HepG2 (cell line): ENCODE measurements at regions not wholly inside any gene's neighbourhood (a gene's known extent, or its start where the extent isn't known, plus 50 kb on each side); places are given as distances from the start of the nearest gene placed in this dataset.

ENCODE experiments used
- ATAC-seq: fragments of 200-7000 bp; cut with Tn5 transposase; 3 replicates; pipeline ENCODE4 v1.9.1; 2020; ENCODE audit warnings: mild to moderate bottlenecking, moderate library complexity
- BruUV-seq: library from RNA; stranded (reverse); fragments of 400-500 nt; replicated peaks from 2 replicates; lab custom pipeline; 2021; lab: Mats Ljungman, UMichigan
- CTCF ChIA-PET: fragments of 300-600 bp; formaldehyde crosslinking; extraction: SDS; loops from one replicate; lab custom pipeline; 2021; ENCODE audit warnings: low total read pairs, inconsistent platforms, low intra/inter-chr PET ratio; lab: Yijun Ruan, JAX
- POLR2A ChIA-PET: fragments of 350-600 bp; sonication (Branson Sonifier 250); formaldehyde crosslinking; loops from one replicate; lab custom pipeline; 2020; ENCODE audit warnings: antibody characterized with exemption, inconsistent platforms; lab: Yijun Ruan, JAX
- DNase-seq: peaks from one replicate; pipeline ENCODE4 v3.0.0-alpha.2; 2015; ENCODE audit warnings: low spot score
- FAIRE-seq: peaks from 3 replicates; lab custom pipeline; 2011; peaks lifted over from hg19 to GRCh38; lab: Jason Lieb, UNC
- H2AFZ ChIP-seq: one replicate; pipeline ENCODE4 v1.6.1; 2011; ENCODE audit warnings: low read length, inconsistent platforms
- H3K27ac ChIP-seq: fragments of 300-600 bp; 3 replicates; pipeline ENCODE4 v1.8.0; 2011; ENCODE audit warnings: mixed run types, mild to moderate bottlenecking, mixed read lengths, low read length, inconsistent platforms; ENCODE audit not compliant: insufficient read depth; ENCODE audit errors: extremely low read length
- H3K27me3 ChIP-seq, 2 experiments: fragments of 200-600 bp in 1 of 2; 2 replicates in 1 of 2; 3 replicates in 1 of 2; pipeline versions ENCODE4 v1.6.0 to v1.8.0; 2011; ENCODE audit warnings: low read length in 2 of 2, mild to moderate bottlenecking in 2 of 2, moderate library complexity in 2 of 2, inconsistent platforms in 1 of 2; ENCODE audit not compliant: insufficient read depth in 2 of 2, control insufficient read depth in 1 of 2
- H3K36me3 ChIP-seq, 2 experiments: fragments of 200-600 bp in 1 of 2; replicated peaks in 1 of 2; 2 replicates in 1 of 2; 3 replicates in 1 of 2; pipeline versions ENCODE4 v1.5.1 to v1.8.0; 2011; ENCODE audit warnings: low read length in 2 of 2, inconsistent platforms in 1 of 2; ENCODE audit not compliant: insufficient read depth in 2 of 2, control insufficient read depth in 1 of 2
- H3K4me1 ChIP-seq: 2 replicates; pipeline ENCODE4 v1.5.1; 2012; ENCODE audit warnings: low read length, inconsistent platforms; ENCODE audit not compliant: insufficient read depth
- H3K4me2 ChIP-seq: 2 replicates; pipeline ENCODE4 v1.6.0; 2011; ENCODE audit warnings: low read depth, low read length, inconsistent platforms
- H3K4me3 ChIP-seq, 3 experiments: fragments of 200-600 bp in 1 of 3; sonication (generic), shearing (Covaris generic) in 1 of 3; replicated peaks in 1 of 3; 2 replicates each; pipeline ENCODE4 v1.5.1; 2011 to 2016; ENCODE audit warnings: low read length in 3 of 3, inconsistent platforms in 2 of 3, low read depth in 2 of 3, mild to moderate bottlenecking in 2 of 3, control low read depth in 1 of 3, mixed read lengths in 1 of 3; ENCODE audit not compliant: insufficient read depth in 1 of 3
- H3K79me2 ChIP-seq: one replicate; pipeline ENCODE4 v1.6.1; 2011; ENCODE audit warnings: low read length, inconsistent platforms; ENCODE audit not compliant: insufficient read depth
- H3K9ac ChIP-seq: 2 replicates; pipeline ENCODE4 v1.6.0; 2011; ENCODE audit warnings: mild to moderate bottlenecking, low read depth, low read length, inconsistent platforms; ENCODE audit not compliant: insufficient read depth
- H3K9me3 ChIP-seq: 2 replicates; pipeline ENCODE4 v1.5.1; 2012; ENCODE audit warnings: mild to moderate bottlenecking, low read length
- H4K20me1 ChIP-seq: 2 replicates; pipeline ENCODE4 v1.6.0; 2011; ENCODE audit warnings: inconsistent platforms, mild to moderate bottlenecking, low read length, moderate library complexity; ENCODE audit not compliant: insufficient read depth
- FOSL2 ChIP-seq: sonication (generic); formaldehyde crosslinking; IDR thresholded peaks from 2 replicates; pipeline ENCODE4 v1.4.0; 2020; ENCODE audit warnings: missing genetic modification reagents
- JARID2 ChIP-seq: sonication (generic); formaldehyde crosslinking; IDR thresholded peaks from 2 replicates; pipeline ENCODE4 v1.8.1; 2023; ENCODE audit warnings: missing genetic modification reagents, inconsistent platforms; ENCODE audit not compliant: insufficient replicate concordance
- KLF11 ChIP-seq: IDR thresholded peaks from 2 replicates; pipeline ENCODE4 v1.6.1; 2016; ENCODE audit warnings: missing compliant biosample characterization
- MBNL3 ChIP-seq: fragments of 250-450 bp; sonication (Bioruptor Pico); conservative IDR thresholded peaks from 2 replicates; pipeline ENCODE4 v1.8.0; 2022; ENCODE audit warnings: mild to moderate bottlenecking, inconsistent platforms
- NFIB ChIP-seq: sonication (generic); formaldehyde crosslinking; IDR thresholded peaks from 2 replicates; pipeline ENCODE4 v1.9.0; 2021; ENCODE audit warnings: missing genetic modification reagents, mild to moderate bottlenecking, borderline replicate concordance
- PPARG ChIP-seq: conservative IDR thresholded peaks from 2 replicates; pipeline ENCODE4 v1.6.1; 2016; ENCODE audit warnings: missing biosample characterization, missing genetic modification reagents
- TRIM22 ChIP-seq: fragments of 450-650 bp; IDR thresholded peaks from 2 replicates; pipeline ENCODE4 v1.6.1; 2017
- ZNF414 ChIP-seq: sonication (generic); formaldehyde crosslinking; IDR thresholded peaks from 2 replicates; pipeline ENCODE4 v1.5.0; 2020; ENCODE audit warnings: missing genetic modification reagents
- ZNF569 ChIP-seq: sonication (generic); formaldehyde crosslinking; IDR thresholded peaks from 2 replicates; pipeline ENCODE4 v1.5.0; 2020; ENCODE audit warnings: mild to moderate bottlenecking, missing genetic modification reagents, moderate library complexity, borderline replicate concordance
- ZNF576 ChIP-seq: sonication (generic); formaldehyde crosslinking; IDR thresholded peaks from 2 replicates; pipeline ENCODE4 v1.4.0; 2020; ENCODE audit warnings: mild to moderate bottlenecking, missing genetic modification reagents
- ZNF773 ChIP-seq: sonication (generic); formaldehyde crosslinking; IDR thresholded peaks from 2 replicates; pipeline ENCODE4 v1.4.0; 2020; ENCODE audit warnings: missing genetic modification reagents, borderline replicate concordance
- ZNF792 ChIP-seq: IDR thresholded peaks from 2 replicates; pipeline ENCODE4 v1.6.1; 2016
- WGBS: methylation state at CpG from one replicate; pipeline ENCODE4 v1.1.6; 2017; ENCODE audit warnings: low lambda C conversion rate; 5-methylcytosine and 5-hydroxymethylcytosine counted together
- in situ Hi-C: cut with HindIII; loops from 2 replicates; pipeline ENCODE4 v1.10.0; 2017; ENCODE audit warnings: low pct_unique_long_range_greater_than_20kb; ENCODE audit not compliant: extremely low pct_ligation_motif_present
- intact Hi-C: fragments of 100-400 bp; cut with micrococcal nuclease; formaldehyde crosslinking; loops from one replicate; pipeline ENCODE4 v1.10.0; 2022; ENCODE audit not compliant: unreplicated experiment

- DNase-seq (no peak), ATAC-seq (no peak), FAIRE-seq (no peak)
- Histone ChIP-seq H3K4me2 (no peak overlapping the region), H3K27me3 (no peaks in the 10 kb centered on the region; a peak in 1 of 5 replicates), H3K9me3 (peaks cover 90% of the 10 kb centered on the region), H3K36me3 (no peaks in the 10 kb centered on the region), H3K9ac (no peak overlapping the region), H2AFZ (no peak overlapping the region), H3K79me2 (no peaks in the 10 kb centered on the region), H4K20me1 (no peaks in the 10 kb centered on the region), H3K27ac (no peak overlapping the region), H3K4me1 (no peaks in the 10 kb centered on the region), H3K4me3 (no peak overlapping the region)
- TF ChIP-seq ZNF414 (CRISPR knock-in tag) (no peak), NFIB (no peak), ZNF792 (CRISPR knock-in tag) (no peak), ZNF773 (CRISPR knock-in tag) (no peak), ZNF569 (CRISPR knock-in tag) (no peak), TRIM22 (no peak), ZNF576 (CRISPR knock-in tag) (no peak), KLF11 (CRISPR knock-in tag) (no peak), JARID2 (CRISPR knock-in tag) (no peak), PPARG (CRISPR knock-in tag) (no peak), MBNL3 (CRISPR knock-in tag) (no peak), FOSL2 (no peak)
- in situ Hi-C loops (no loop called here), intact Hi-C loops (no loop called here)
- WGBS = 17% methylated on average over 2 of the region's 2 CpGs
- ChIA-PET CTCF (no interaction called here), POLR2A (no interaction called here)
- no TSS peak for BruUV-seq
These were observed 332.1 kb upstream of the SORCS1 start for GRCh38 chr10:107496594-107496993.
